Activated CD4-positive, alpha-beta T cell treated with anti-CD3 and anti-CD28 coated beads, Interleukin-2, amount 10 ng/mL, durations not matched to agents 7 days and 5 days (primary cell): ENCODE measurements at regions not wholly inside any gene's neighbourhood (a gene's known extent, or its start where the extent isn't known, plus 50 kb on each side); places are given as distances from the start of the nearest gene placed in this dataset.
"Not testable (repeated sequence)": the region's sequence is repeated elsewhere in the genome, so short reads cannot be mapped to it uniquely, and the experiment has no call there.

Experiments
- CTCF ChIA-PET: fragments of 350-600 bp; sonication (Branson Sonifier 250); formaldehyde crosslinking; loops from one replicate; lab custom pipeline; 2021; ENCODE audit warnings: antibody characterized with exemption; lab: Charles Lee
- POLR2A ChIA-PET: fragments of 350-600 bp; sonication (Branson Sonifier 250); formaldehyde crosslinking; loops from one replicate; lab custom pipeline; 2021; ENCODE audit warnings: antibody characterized with exemption; lab: Charles Lee
- DNase-seq: peaks from one replicate; pipeline ENCODE4 v3.0.0-alpha.2; 2020
- H3K27ac Mint-ChIP-seq: one replicate; pipeline ENCODE4 v1.8.0; 2021; ENCODE audit warnings: mild to moderate bottlenecking, moderate library complexity, mixed read lengths
- H3K27me3 Mint-ChIP-seq: one replicate; pipeline ENCODE4 v1.8.0; 2021; ENCODE audit warnings: mixed read lengths
- H3K36me3 Mint-ChIP-seq: one replicate; pipeline ENCODE4 v1.8.0; 2021; ENCODE audit warnings: low read depth, mixed read lengths
- H3K4me1 Mint-ChIP-seq: one replicate; pipeline ENCODE4 v1.8.0; 2021; ENCODE audit warnings: mixed read lengths
- H3K4me3 Mint-ChIP-seq: one replicate; pipeline ENCODE4 v1.8.0; 2021; ENCODE audit warnings: mild to moderate bottlenecking, moderate library complexity, mixed read lengths
- H3K9me3 Mint-ChIP-seq: one replicate; pipeline ENCODE4 v1.8.0; 2021; ENCODE audit warnings: mixed read lengths

DNA sequence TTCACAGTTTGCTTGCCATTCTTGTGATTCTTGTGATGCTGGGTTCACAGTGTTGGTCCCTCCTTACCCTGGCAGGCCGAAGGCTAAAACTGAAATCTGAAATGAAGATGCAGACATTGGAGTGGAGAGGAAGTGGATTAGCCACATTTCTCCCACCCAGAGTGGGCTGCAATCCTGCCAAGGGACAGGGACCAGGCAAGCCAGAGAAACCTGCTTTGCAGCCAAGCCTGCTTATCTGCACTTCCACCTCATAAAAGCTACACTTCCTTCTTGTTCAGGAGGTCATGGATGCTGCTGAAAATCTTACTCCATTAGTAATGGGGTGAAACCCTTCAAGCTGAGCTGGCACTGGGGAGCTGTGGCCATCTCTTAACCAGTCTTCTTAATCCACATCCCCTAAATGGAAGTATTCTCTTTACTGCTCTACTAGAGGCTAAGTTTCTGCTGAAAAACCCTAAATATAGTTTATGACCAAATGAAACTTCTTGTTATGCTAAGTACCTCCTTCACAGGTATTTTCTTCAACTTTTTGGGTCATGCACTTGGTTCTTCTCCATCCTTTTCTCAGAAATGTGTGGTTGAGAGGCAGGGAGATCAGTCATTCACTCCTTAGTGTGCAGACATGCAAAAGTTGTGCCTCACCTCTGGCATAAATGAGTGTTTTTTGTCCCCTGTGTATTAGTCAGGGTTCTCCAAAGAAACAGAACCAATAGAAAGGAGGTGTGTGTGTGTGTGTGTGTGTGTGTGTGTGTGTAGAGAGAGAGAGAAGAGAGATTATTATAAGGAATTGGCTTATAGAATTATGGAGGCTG, 133.9 kb upstream of the BMAL1 start:
- H3K4me1 Mint-ChIP-seq = no peaks in the 10 kb centered on the region
- ChIA-PET POLR2A (no interaction called here), CTCF (no interaction called here)
- peaks cover 6% of the 10 kb centered on the region for H3K27me3 Mint-ChIP-seq
- no peaks in the 10 kb centered on the region for H3K9me3 Mint-ChIP-seq
- no peaks in the 10 kb centered on the region for H3K36me3 Mint-ChIP-seq
- no peak overlapping the region for H3K27ac Mint-ChIP-seq
- H3K4me3 Mint-ChIP-seq = no peak overlapping the region
- DNase-seq = no peak

DNA sequence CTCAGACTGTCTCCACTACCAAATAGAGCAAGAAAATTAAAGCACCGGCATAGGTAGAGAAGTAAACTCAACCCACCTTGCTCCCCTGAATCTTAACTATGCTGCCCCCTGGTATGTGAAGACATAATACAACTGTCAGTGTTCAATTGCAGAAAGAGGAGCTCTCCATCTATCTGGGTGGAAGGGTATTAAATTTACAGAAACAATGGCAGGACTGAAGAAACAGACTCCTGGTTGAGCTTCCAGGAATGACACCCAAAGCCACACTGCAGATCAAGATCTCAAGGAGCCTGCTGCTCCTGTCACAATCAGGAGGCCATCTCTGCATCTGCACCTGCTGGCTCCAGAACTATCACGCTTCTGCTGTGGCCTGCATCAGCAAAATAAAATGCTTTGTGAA, 132.1 kb upstream of the BMAL1 start:
- ChIA-PET CTCF (interaction anchor here (1.5 kb wide), 1 partner anchor 26 kb away, joined by 4 read pairs; no protein-coding TSS in a partner anchor), POLR2A (no interaction called here)
- H3K27me3 Mint-ChIP-seq = peaks cover 7% of the 10 kb centered on the region
- H3K4me3 Mint-ChIP-seq = no peak overlapping the region
- no peak for DNase-seq
- no peaks in the 10 kb centered on the region for H3K9me3 Mint-ChIP-seq
- H3K36me3 Mint-ChIP-seq = no peaks in the 10 kb centered on the region
- no peaks in the 10 kb centered on the region for H3K4me1 Mint-ChIP-seq
- H3K27ac Mint-ChIP-seq = no peak overlapping the region

DNA sequence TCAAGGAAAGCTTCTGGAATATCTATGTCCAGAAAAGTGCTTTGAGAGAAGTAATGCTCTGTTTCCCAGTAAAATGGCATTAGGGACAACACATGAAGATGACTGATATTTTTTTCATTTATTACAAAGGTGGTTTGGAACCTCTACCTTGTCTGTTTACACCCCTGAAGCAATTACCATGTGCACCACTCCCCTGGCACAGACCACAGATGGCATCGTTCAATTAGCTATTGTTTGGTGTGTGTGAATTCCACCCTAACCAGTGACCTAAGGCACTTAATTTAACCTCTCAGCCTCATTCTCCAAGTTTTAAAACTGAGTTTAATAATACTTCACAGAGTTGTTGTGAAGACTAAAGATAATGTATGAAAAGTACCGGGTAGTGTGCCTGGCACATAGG, 127.6 kb upstream of the BMAL1 start:
- no peak for DNase-seq
- no peaks in the 10 kb centered on the region for H3K4me1 Mint-ChIP-seq
- no peaks in the 10 kb centered on the region for H3K36me3 Mint-ChIP-seq
- H3K9me3 Mint-ChIP-seq = peaks cover 3% of the 10 kb centered on the region
- peaks cover 18% of the 10 kb centered on the region for H3K27me3 Mint-ChIP-seq
- ChIA-PET POLR2A (no interaction called here), CTCF (no interaction called here)
- no peak overlapping the region for H3K4me3 Mint-ChIP-seq
- H3K27ac Mint-ChIP-seq = no peak overlapping the region

DNA sequence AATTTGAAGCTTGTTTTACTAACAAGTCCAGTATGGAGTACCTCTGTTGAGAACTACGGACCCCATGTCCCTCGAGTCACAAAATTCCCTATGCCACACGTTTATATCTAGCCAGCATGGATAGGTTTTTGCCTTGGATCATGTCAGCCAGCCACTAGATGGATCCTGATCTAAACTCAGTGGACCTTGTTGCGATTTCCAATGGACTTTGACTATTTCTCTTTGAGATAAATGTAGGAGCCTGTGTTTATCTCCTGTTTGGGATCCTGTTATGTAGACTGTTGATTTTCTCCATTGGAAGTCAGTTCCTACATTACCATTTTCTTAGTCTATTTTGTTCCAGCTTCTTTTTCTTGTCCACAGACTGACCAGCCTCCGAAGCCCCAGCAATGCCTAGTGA, 127.1 kb upstream of the BMAL1 start:
- CTCF ChIA-PET = no interaction called here
- DNase-seq = no peak
- Mint-ChIP-seq H3K4me3 (no peak overlapping the region), H3K4me1 (no peaks in the 10 kb centered on the region), H3K27ac (no peak overlapping the region), H3K27me3 (peaks cover 18% of the 10 kb centered on the region), H3K36me3 (no peaks in the 10 kb centered on the region), H3K9me3 (peaks cover 4% of the 10 kb centered on the region)
- POLR2A ChIA-PET = no interaction called here

DNA sequence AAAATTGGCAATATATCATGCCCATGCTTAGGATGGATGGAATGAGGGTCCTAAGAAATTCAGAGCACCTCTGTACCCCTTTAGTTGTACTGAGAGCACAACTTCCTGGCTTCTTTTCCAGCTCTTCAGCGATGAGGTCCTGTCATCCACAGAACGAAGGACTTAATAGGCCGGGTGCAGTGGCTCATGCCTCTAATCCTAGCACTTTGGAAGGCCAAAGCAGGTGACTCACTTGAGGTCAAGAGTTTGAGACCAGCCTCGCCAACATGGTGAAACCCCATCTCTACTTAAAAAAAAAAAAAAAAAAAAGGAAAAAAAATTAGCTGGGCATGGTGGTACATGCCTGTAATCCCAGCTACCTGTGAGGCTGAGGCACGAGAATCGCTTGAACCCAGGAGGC, 125.3 kb upstream of the BMAL1 start:
- H3K27ac Mint-ChIP-seq = no peak overlapping the region
- no peak overlapping the region for H3K4me3 Mint-ChIP-seq
- ChIA-PET CTCF (no interaction called here), POLR2A (no interaction called here)
- H3K4me1 Mint-ChIP-seq = no peaks in the 10 kb centered on the region
- peaks cover 9% of the 10 kb centered on the region for H3K9me3 Mint-ChIP-seq
- peaks cover 18% of the 10 kb centered on the region for H3K27me3 Mint-ChIP-seq
- DNase-seq = no peak
- no peaks in the 10 kb centered on the region for H3K36me3 Mint-ChIP-seq

DNA sequence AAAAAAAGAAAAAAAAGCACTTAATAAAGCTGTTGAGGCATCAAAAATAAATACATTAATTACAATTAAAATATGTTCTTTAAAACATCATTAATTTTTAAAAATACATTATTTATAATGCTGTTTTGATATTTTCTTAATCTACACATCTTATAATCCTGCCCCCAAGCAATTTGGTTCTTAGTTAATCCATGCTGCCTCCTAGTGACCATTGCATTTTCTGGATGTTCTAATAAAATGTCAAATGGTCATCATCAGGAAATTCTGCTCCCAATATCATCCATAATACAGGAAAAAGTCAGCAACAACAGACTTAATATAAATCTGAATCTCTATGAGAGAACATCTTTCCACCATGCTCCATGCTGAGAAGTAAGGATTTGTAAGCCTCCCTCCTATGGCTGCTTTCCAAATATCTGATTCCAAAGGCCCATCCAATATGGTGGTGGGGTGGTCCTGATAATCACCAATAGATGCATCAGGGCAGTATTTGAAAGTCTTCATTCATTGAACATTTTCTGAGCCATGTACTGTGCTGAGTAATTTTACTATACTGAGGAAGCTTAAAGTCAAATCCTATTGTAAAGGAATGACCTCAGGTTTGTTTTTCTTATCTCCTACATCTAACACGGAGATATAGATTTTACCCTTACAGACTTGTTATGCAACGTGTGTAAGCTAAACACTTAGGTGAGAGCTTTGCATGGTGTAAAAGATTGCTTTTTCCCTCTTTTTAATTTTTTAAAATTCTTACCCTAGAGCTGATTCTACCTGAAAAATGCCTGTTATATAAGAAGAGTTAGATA, 124.7 kb upstream of the BMAL1 start:
- no peak for DNase-seq
- Mint-ChIP-seq H3K27me3 (peaks cover 18% of the 10 kb centered on the region), H3K36me3 (no peaks in the 10 kb centered on the region), H3K4me1 (no peaks in the 10 kb centered on the region), H3K4me3 (no peak overlapping the region), H3K9me3 (peaks cover 9% of the 10 kb centered on the region), H3K27ac (no peak overlapping the region)
- ChIA-PET CTCF (no interaction called here), POLR2A (no interaction called here)

DNA sequence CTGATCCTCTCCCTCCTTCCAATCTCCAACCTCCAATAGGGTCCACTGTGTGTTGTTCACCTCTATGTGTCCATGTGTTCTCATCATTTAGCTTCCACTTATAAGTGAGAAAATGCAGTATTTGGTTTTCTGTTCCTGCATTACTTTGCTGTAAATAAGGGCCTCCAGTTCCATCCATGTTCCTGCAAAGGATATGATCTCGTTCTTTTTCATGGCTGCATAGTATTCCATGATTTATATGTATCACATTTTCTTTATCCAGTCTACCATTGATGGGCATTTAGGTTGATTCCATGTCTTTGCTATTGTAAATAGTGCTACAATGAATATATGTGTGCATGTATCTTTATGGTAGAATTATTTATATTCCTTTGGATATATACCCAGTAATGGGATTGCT, 123.2 kb upstream of the BMAL1 start:
- POLR2A ChIA-PET, H3K9me3 Mint-ChIP-seq, H3K27ac Mint-ChIP-seq, CTCF ChIA-PET, H3K4me1 Mint-ChIP-seq, H3K36me3 Mint-ChIP-seq, DNase-seq, H3K4me3 Mint-ChIP-seq: not testable (repeated sequence)
- H3K27me3 Mint-ChIP-seq = peaks cover 18% of the 10 kb centered on the region

DNA sequence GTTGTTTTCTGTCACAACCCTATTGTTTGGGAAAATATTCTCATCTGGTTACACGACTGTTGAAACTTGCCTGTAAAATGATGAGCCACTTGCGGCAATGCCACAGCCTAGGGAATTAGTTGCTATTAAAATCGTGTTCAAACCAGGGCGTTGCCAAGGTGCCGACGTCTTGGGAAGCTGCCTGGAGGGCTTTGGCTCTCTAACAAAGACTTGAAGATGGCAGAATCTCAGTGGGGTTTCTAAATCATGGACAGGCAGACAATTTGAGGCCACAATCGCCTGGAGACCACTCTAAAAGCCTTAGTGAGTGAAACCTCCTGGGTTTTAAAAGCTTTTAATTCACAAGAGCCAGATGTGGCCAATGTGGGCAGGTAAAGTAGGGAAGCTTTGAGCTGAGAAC, 117.2 kb upstream of the BMAL1 start:
- H3K4me3 Mint-ChIP-seq = no peak overlapping the region
- no peak overlapping the region for H3K27ac Mint-ChIP-seq
- H3K27me3 Mint-ChIP-seq = peaks cover 10% of the 10 kb centered on the region
- peaks cover 6% of the 10 kb centered on the region for H3K9me3 Mint-ChIP-seq
- DNase-seq = no peak
- no peaks in the 10 kb centered on the region for H3K4me1 Mint-ChIP-seq
- no peaks in the 10 kb centered on the region for H3K36me3 Mint-ChIP-seq
- ChIA-PET POLR2A (no interaction called here), CTCF (interaction anchor here (0.5 kb wide), 1 partner anchor 666 kb away, joined by 3 read pairs; no protein-coding TSS in a partner anchor)

DNA sequence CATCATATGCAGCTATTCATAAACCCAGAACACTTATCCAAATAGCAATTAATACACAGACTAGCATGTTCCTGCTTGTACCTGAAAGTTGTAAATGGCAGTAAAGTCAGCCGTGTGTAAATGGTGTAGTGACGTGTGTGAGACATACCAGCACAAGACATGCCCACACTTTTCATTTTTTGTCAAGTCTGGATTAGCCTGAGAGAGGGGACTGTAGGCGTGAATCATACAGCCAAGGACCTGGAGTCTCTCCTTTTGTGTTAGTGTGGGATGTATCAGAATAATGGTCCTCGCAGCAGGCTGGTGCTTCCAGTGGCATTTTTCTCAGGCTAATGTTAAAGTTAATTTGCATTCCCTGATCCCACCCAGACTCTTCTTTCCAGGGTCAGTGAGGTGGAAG, 116.8 kb upstream of the BMAL1 start:
- H3K27ac Mint-ChIP-seq = no peak overlapping the region
- no peaks in the 10 kb centered on the region for H3K36me3 Mint-ChIP-seq
- no peaks in the 10 kb centered on the region for H3K4me1 Mint-ChIP-seq
- no peak overlapping the region for H3K4me3 Mint-ChIP-seq
- peaks cover 10% of the 10 kb centered on the region for H3K27me3 Mint-ChIP-seq
- H3K9me3 Mint-ChIP-seq = peaks cover 2% of the 10 kb centered on the region
- no peak for DNase-seq
- CTCF ChIA-PET = no interaction called here
- POLR2A ChIA-PET = no interaction called here

DNA sequence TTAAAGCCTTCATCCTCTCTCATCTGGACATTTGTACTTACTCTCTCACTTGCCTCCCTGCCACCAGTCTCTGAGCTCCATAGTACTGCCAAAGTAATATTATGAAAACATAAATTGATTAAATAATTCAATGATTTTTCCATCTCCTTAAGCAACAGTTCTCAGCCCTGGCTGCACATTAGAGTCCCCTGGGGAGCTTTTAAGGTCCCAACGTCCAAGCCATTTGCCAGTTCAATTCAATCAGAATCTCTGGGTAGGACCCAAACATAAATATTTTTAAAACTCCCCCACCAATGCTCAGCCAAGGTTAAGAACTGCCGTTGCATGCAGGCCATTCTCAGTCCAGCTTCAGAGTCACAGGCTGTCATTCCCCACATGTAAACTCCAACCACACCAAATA, 114.4 kb upstream of the BMAL1 start:
- peaks cover 12% of the 10 kb centered on the region for H3K27me3 Mint-ChIP-seq

DNA sequence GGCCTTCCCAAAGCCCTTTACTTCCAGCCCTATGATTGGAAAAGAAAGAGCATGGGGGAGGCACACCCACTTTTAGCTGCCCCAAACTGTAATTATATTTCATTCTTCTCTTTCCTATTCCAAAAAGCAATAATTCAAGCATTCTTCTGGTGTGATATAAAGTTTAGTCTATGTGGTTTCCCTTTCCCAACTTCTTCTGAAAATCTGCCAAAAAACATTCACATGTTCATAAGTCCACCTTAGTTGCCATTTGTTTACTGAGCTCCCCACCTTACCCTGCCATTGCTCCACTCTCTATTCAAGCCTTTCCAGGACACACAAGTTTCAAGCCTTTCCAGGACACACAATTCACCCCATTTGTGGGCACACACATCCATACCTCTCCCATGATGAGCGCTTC, 111.6 kb upstream of the BMAL1 start:
- Mint-ChIP-seq H3K36me3 (no peaks in the 10 kb centered on the region), H3K27ac (no peak overlapping the region), H3K27me3 (peaks cover 9% of the 10 kb centered on the region), H3K4me1 (no peaks in the 10 kb centered on the region), H3K9me3 (no peaks in the 10 kb centered on the region), H3K4me3 (no peak overlapping the region)
- ChIA-PET CTCF (interaction anchor here (0.6 kb wide), 1 partner anchor 170 kb away, joined by 3 read pairs; no protein-coding TSS in a partner anchor), POLR2A (no interaction called here)
- DNase-seq = no peak

More for the DNA sequence above, 114.4 kb upstream of the BMAL1 start:
- H3K9me3 Mint-ChIP-seq = no peaks in the 10 kb centered on the region
- POLR2A ChIA-PET = no interaction called here
- H3K27ac Mint-ChIP-seq = no peak overlapping the region
- H3K36me3 Mint-ChIP-seq = no peaks in the 10 kb centered on the region
- H3K4me3 Mint-ChIP-seq = no peak overlapping the region
- DNase-seq = no peak
- no peaks in the 10 kb centered on the region for H3K4me1 Mint-ChIP-seq
- CTCF ChIA-PET = no interaction called here

DNA sequence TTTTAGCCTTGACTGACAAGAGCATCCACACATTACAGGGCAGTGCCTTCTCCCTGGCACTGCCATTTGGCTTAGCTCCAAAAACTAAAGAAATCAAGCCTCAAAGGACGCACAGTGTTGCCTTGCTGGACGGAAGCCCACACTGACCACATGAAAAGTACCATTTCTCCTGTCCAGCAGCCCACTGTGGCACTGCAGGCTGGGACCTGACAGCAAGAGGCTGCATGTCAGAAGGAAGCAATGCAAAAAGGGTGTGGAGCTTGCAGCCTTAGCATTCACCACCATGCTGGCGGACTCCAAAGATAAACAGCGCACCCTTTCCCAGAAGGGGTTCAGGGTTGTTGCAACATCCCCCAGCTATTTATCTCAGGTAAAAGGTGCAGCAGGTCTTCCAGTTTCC, 109.3 kb upstream of the BMAL1 start:
- H3K4me3 Mint-ChIP-seq = no peak overlapping the region
- H3K9me3 Mint-ChIP-seq = no peaks in the 10 kb centered on the region
- DNase-seq = no peak
- H3K27ac Mint-ChIP-seq = no peak overlapping the region
- no peaks in the 10 kb centered on the region for H3K4me1 Mint-ChIP-seq
- H3K27me3 Mint-ChIP-seq = peaks cover 7% of the 10 kb centered on the region
- ChIA-PET CTCF (no interaction called here), POLR2A (no interaction called here)
- no peaks in the 10 kb centered on the region for H3K36me3 Mint-ChIP-seq

DNA sequence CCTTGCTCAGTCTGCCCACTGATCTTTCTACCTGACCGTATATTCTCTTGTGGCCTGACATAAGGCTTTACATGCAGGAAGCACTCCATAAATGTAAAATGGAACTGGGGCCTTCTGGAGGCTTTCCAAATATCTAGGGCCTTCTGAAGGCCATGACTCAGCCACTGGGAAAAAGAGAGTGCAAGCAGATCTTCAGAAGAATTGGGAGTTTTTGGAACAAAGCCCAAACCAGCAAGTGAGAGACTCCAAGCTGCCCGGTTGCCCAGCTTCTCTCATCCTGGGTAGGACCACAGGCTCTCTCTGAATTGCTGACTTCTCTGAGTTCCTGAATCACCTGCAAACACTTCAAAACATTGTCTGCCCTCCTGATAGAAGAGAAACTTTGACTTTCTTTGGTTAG, 107.9 kb upstream of the BMAL1 start:
- H3K27ac Mint-ChIP-seq = no peak overlapping the region
- ChIA-PET POLR2A (no interaction called here), CTCF (no interaction called here)
- no peaks in the 10 kb centered on the region for H3K9me3 Mint-ChIP-seq
- H3K36me3 Mint-ChIP-seq = no peaks in the 10 kb centered on the region
- no peak for DNase-seq
- peaks cover 12% of the 10 kb centered on the region for H3K27me3 Mint-ChIP-seq
- H3K4me3 Mint-ChIP-seq = no peak overlapping the region
- H3K4me1 Mint-ChIP-seq = no peaks in the 10 kb centered on the region
